Astrocyte (in vitro differentiated cells and primary cell): ENCODE measurements at regions not wholly inside any gene's neighbourhood (a gene's known extent, or its start where the extent isn't known, plus 50 kb on each side); places are given as distances from the start of the nearest gene placed in this dataset.

Experiments used
- DNase-seq: peaks from one replicate; pipeline ENCODE4 v3.0.0-alpha.2; 2010; ENCODE audit warnings: low read depth
- FAIRE-seq: peaks from 2 replicates; lab custom pipeline; 2011; peaks lifted over from hg19 to GRCh38; lab: Jason Lieb, UNC
- H2AFZ ChIP-seq: 2 replicates; pipeline ENCODE4 v1.6.0; 2012; ENCODE audit warnings: low read depth, low read length, inconsistent platforms
- H3K27ac ChIP-seq: 2 replicates; pipeline ENCODE4 v1.5.1; 2011; ENCODE audit warnings: low read depth, low read length, inconsistent platforms
- H3K27me3 ChIP-seq: 2 replicates; pipeline ENCODE4 v1.6.0; 2011; ENCODE audit warnings: low read length, inconsistent platforms; ENCODE audit not compliant: insufficient read depth
- H3K36me3 ChIP-seq: 2 replicates; pipeline ENCODE4 v1.5.1; 2011; ENCODE audit warnings: low read length, inconsistent platforms; ENCODE audit not compliant: insufficient read depth
- H3K4me1 ChIP-seq: 2 replicates; pipeline ENCODE4 v1.5.1; 2011; ENCODE audit warnings: low read length, inconsistent platforms; ENCODE audit not compliant: insufficient read depth
- H3K4me2 ChIP-seq: 2 replicates; pipeline ENCODE4 v1.6.0; 2012; ENCODE audit warnings: low read length, inconsistent platforms
- H3K4me3 ChIP-seq: 2 replicates; pipeline ENCODE4 v1.5.1; 2011; ENCODE audit warnings: low read depth, mild to moderate bottlenecking, low read length, inconsistent platforms; ENCODE audit not compliant: insufficient read depth
- H3K79me2 ChIP-seq: 2 replicates; pipeline ENCODE4 v1.6.0; 2012; ENCODE audit warnings: mild to moderate bottlenecking, low read length, inconsistent platforms; ENCODE audit not compliant: insufficient read depth
- H3K9ac ChIP-seq: 2 replicates; pipeline ENCODE4 v1.6.0; 2012; ENCODE audit warnings: mild to moderate bottlenecking, low read length, inconsistent platforms
- H3K9me3 ChIP-seq: 2 replicates; pipeline ENCODE4 v1.5.1; 2012; ENCODE audit warnings: low read depth, mild to moderate bottlenecking, low read length, inconsistent platforms; ENCODE audit not compliant: insufficient read depth
- H4K20me1 ChIP-seq: 2 replicates; pipeline ENCODE4 v1.6.0; 2012; ENCODE audit warnings: low read length, inconsistent platforms; ENCODE audit not compliant: insufficient read depth
- H3K27ac Mint-ChIP-seq: one replicate; pipeline ENCODE4 v1.8.0; 2021; ENCODE audit warnings: mild to moderate bottlenecking, mixed read lengths; ENCODE audit not compliant: unreplicated experiment
- H3K27me3 Mint-ChIP-seq: one replicate; pipeline ENCODE4 v1.8.0; 2021; ENCODE audit warnings: low read depth, mixed read lengths; ENCODE audit not compliant: unreplicated experiment
- H3K36me3 Mint-ChIP-seq: one replicate; pipeline ENCODE4 v1.8.0; 2021; ENCODE audit warnings: low read depth, mixed read lengths; ENCODE audit not compliant: unreplicated experiment
- H3K4me1 Mint-ChIP-seq: one replicate; pipeline ENCODE4 v1.8.0; 2021; ENCODE audit warnings: low read depth, mixed read lengths; ENCODE audit not compliant: unreplicated experiment
- H3K4me3 Mint-ChIP-seq: one replicate; pipeline ENCODE4 v1.8.0; 2021; ENCODE audit warnings: mild to moderate bottlenecking, moderate library complexity, mixed read lengths; ENCODE audit not compliant: unreplicated experiment
- H3K9me3 Mint-ChIP-seq: one replicate; pipeline ENCODE4 v1.8.0; 2021; ENCODE audit warnings: mild to moderate bottlenecking, mixed read lengths; ENCODE audit not compliant: unreplicated experiment
- EZH2 ChIP-seq: IDR thresholded peaks from 2 replicates; pipeline ENCODE4 v1.6.1; 2012; ENCODE audit warnings: mild to moderate bottlenecking, low read length, inconsistent platforms; ENCODE audit not compliant: insufficient read depth
- TF ChIP-seq, protein P1 (sequence below): IDR thresholded peaks from 2 replicates; pipeline ENCODE4 v1.5.1; 2011; ENCODE audit warnings: low read depth, mild to moderate bottlenecking, inconsistent platforms, low read length, moderate library complexity; ENCODE audit not compliant: insufficient read depth

GRCh38 chr1:14190508-14190907 lies 408.0 kb upstream of the KAZN start:
- H3K9me3 ChIP-seq = no peaks in the 10 kb centered on the region
- no peak overlapping the region for H3K4me2 ChIP-seq
- H3K4me3 Mint-ChIP-seq = no peak overlapping the region
- peaks cover 2% of the 10 kb centered on the region for H3K9me3 Mint-ChIP-seq
- H3K27me3 ChIP-seq = no peaks in the 10 kb centered on the region
- no peaks in the 10 kb centered on the region for H3K36me3 Mint-ChIP-seq
- H3K27ac Mint-ChIP-seq = no peak overlapping the region
- FAIRE-seq (no peak), DNase-seq (peak; percentile 53)
- H4K20me1 ChIP-seq = no peaks in the 10 kb centered on the region
- H2AFZ ChIP-seq = no peak overlapping the region
- no peaks in the 10 kb centered on the region for H3K4me1 ChIP-seq
- no peaks in the 10 kb centered on the region for H3K36me3 ChIP-seq
- TF ChIP-seq EZH2 = no peak
- TF ChIP-seq, protein P1, sequence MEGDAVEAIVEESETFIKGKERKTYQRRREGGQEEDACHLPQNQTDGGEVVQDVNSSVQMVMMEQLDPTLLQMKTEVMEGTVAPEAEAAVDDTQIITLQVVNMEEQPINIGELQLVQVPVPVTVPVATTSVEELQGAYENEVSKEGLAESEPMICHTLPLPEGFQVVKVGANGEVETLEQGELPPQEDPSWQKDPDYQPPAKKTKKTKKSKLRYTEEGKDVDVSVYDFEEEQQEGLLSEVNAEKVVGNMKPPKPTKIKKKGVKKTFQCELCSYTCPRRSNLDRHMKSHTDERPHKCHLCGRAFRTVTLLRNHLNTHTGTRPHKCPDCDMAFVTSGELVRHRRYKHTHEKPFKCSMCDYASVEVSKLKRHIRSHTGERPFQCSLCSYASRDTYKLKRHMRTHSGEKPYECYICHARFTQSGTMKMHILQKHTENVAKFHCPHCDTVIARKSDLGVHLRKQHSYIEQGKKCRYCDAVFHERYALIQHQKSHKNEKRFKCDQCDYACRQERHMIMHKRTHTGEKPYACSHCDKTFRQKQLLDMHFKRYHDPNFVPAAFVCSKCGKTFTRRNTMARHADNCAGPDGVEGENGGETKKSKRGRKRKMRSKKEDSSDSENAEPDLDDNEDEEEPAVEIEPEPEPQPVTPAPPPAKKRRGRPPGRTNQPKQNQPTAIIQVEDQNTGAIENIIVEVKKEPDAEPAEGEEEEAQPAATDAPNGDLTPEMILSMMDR = no peak
- peaks cover 17% of the 10 kb centered on the region for H3K4me1 Mint-ChIP-seq
- peaks cover 8% of the 10 kb centered on the region for H3K27me3 Mint-ChIP-seq
- H3K4me3 ChIP-seq = no peak overlapping the region
- H3K9ac ChIP-seq = no peak overlapping the region
- H3K27ac ChIP-seq = no peak overlapping the region
- H3K79me2 ChIP-seq = no peaks in the 10 kb centered on the region

GRCh38 chr1:14194511-14194910 lies 404.0 kb upstream of the KAZN start:
- Mint-ChIP-seq H3K27ac (no peak overlapping the region), H3K36me3 (no peaks in the 10 kb centered on the region), H3K4me1 (peaks cover 13% of the 10 kb centered on the region), H3K9me3 (no peaks in the 10 kb centered on the region), H3K27me3 (peaks cover 11% of the 10 kb centered on the region), H3K4me3 (no peak overlapping the region)
- no peak overlapping the region for H3K4me3 ChIP-seq
- H3K4me2 ChIP-seq = no peak overlapping the region
- H3K27me3 ChIP-seq = no peaks in the 10 kb centered on the region
- no peak overlapping the region for H2AFZ ChIP-seq
- no peaks in the 10 kb centered on the region for H3K9me3 ChIP-seq
- FAIRE-seq (no peak), DNase-seq (no peak)
- no peaks in the 10 kb centered on the region for H3K79me2 ChIP-seq
- no peaks in the 10 kb centered on the region for H3K4me1 ChIP-seq
- no peaks in the 10 kb centered on the region for H3K36me3 ChIP-seq
- no peaks in the 10 kb centered on the region for H4K20me1 ChIP-seq
- no peak overlapping the region for H3K9ac ChIP-seq
- TF ChIP-seq, protein P1 = no peak
- TF ChIP-seq EZH2 = no peak
- no peak overlapping the region for H3K27ac ChIP-seq

DNA sequence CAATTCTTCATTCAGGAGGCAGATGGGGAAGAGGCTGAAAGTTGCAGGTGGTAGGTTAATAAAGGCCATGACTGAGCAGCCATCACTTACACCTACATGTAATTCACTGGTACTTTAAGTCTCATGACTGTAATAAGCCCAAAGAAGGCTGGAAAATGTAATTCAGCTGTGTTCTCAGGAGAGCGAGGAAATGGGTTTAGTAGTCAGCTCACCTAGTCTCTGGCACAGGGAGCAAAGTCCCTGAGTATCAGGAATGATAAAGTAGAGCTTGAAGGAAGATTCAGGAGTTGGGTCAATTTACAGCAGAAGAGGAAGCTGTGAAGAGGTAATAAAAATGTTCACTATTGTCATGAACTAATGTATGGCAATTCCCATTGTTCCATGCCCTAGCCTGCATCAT lies 393.4 kb upstream of the KAZN start:
- no peaks in the 10 kb centered on the region for H3K79me2 ChIP-seq
- no peak overlapping the region for H3K9ac ChIP-seq
- TF ChIP-seq, protein P1 = no peak
- TF ChIP-seq EZH2 = no peak
- FAIRE-seq (no peak), DNase-seq (no peak)
- H4K20me1 ChIP-seq = no peaks in the 10 kb centered on the region
- H3K27ac ChIP-seq = no peak overlapping the region
- Mint-ChIP-seq H3K27me3 (peaks cover 9% of the 10 kb centered on the region), H3K27ac (no peak overlapping the region), H3K9me3 (no peaks in the 10 kb centered on the region), H3K4me1 (no peaks in the 10 kb centered on the region), H3K4me3 (no peak overlapping the region), H3K36me3 (no peaks in the 10 kb centered on the region)
- H3K4me3 ChIP-seq = no peak overlapping the region
- H3K4me1 ChIP-seq = no peaks in the 10 kb centered on the region
- no peaks in the 10 kb centered on the region for H3K9me3 ChIP-seq
- H2AFZ ChIP-seq = no peak overlapping the region
- H3K4me2 ChIP-seq = no peak overlapping the region
- H3K27me3 ChIP-seq = no peaks in the 10 kb centered on the region
- no peaks in the 10 kb centered on the region for H3K36me3 ChIP-seq
